AG09309 (cell line): ENCODE measurements at regions not wholly inside any gene's neighbourhood (a gene's known extent, or its start where the extent isn't known, plus 50 kb on each side); places are given as distances from the start of the nearest gene placed in this dataset.

Experiments used
- DNase-seq: peaks from one replicate; pipeline ENCODE4 v3.0.0-alpha.2; 2010; ENCODE audit warnings: low read depth
- H3K4me3 ChIP-seq: 2 replicates; pipeline ENCODE4 v1.5.1; 2011; ENCODE audit warnings: mild to moderate bottlenecking, low read depth, low read length, moderate library complexity; ENCODE audit not compliant: control insufficient read depth
- CTCF ChIP-seq: IDR thresholded peaks from 2 replicates; pipeline ENCODE4 v1.5.1; 2011; ENCODE audit warnings: mild to moderate bottlenecking, low read depth, low read length, inconsistent platforms; ENCODE audit not compliant: insufficient read depth, control insufficient read depth; ENCODE audit errors: missing control alignments

GRCh38 chr6:121994919-121995318, 404.5 kb upstream of the HSF2 start:
- no peak for TF ChIP-seq CTCF
- no peak overlapping the region for H3K4me3 ChIP-seq
- no peak for DNase-seq

- no peak for TF ChIP-seq CTCF
- DNase-seq: no peak
- H3K4me3 ChIP-seq: no peak overlapping the region
These were observed 400.8 kb upstream of the HSF2 start for GRCh38 chr6:121998631-121999030.

GRCh38 chr6:121999456-122000065, 399.9 kb upstream of the HSF2 start:
- no peak for DNase-seq
- no peak overlapping the region for H3K4me3 ChIP-seq
- TF ChIP-seq CTCF: no peak

- no peak for DNase-seq
- no peak for TF ChIP-seq CTCF
- H3K4me3 ChIP-seq: no peak overlapping the region
These were observed 393.8 kb upstream of the HSF2 start for GRCh38 chr6:122005661-122006060.

- TF ChIP-seq CTCF: no peak
- no peak overlapping the region for H3K4me3 ChIP-seq
- DNase-seq: no peak
These were observed 392.1 kb upstream of the HSF2 start for GRCh38 chr6:122007339-122007738.

- no peak overlapping the region for H3K4me3 ChIP-seq
- no peak for TF ChIP-seq CTCF
- no peak for DNase-seq
These were observed 391.1 kb upstream of the HSF2 start for GRCh38 chr6:122008101-122008999.
